Neural progenitor cell (in vitro differentiated cells): ENCODE measurements at regions not wholly inside any gene's neighbourhood (a gene's known extent, or its start where the extent isn't known, plus 50 kb on each side); places are given as distances from the start of the nearest gene placed in this dataset.

ENCODE experiments used
- EZH2 ChIP-seq: fragments of 200-600 bp; sonication (generic); IDR thresholded peaks from 2 replicates; pipeline ENCODE4 v1.6.1; 2017; ENCODE audit warnings: antibody characterized with exemption, mild to moderate bottlenecking, moderate library complexity
- EZH2phosphoT487 ChIP-seq: fragments of 200-600 bp; sonication (generic); IDR thresholded peaks from 2 replicates; pipeline ENCODE4 v1.6.1; 2017; ENCODE audit warnings: antibody characterized with exemption
- TF ChIP-seq, protein P1 (sequence below): fragments of 200-600 bp; sonication (generic); IDR thresholded peaks from 2 replicates; pipeline ENCODE4 v1.5.1; 2017; ENCODE audit warnings: antibody characterized with exemption, mild to moderate bottlenecking

DNA sequence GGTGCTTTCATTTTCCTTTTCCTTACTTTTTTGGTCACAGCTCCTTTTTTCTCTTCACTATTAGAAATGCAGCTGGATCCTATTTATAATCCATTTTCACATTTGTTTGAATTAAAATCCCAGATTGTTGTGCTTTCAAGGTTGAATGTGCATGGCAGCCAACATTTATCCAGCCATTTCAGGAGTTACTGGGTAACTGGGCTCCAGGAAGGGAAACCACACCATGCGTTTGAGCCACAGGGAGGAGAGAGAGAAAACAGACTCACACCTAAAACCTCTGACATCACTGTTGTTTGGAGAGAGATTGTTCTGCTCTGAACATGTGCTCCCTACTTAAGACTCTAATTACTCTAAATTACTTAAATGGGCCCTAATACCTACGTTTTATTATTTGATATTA is 173.4 kb downstream of the BMP2 start:
- no peak for TF ChIP-seq EZH2
- TF ChIP-seq, protein P1, sequence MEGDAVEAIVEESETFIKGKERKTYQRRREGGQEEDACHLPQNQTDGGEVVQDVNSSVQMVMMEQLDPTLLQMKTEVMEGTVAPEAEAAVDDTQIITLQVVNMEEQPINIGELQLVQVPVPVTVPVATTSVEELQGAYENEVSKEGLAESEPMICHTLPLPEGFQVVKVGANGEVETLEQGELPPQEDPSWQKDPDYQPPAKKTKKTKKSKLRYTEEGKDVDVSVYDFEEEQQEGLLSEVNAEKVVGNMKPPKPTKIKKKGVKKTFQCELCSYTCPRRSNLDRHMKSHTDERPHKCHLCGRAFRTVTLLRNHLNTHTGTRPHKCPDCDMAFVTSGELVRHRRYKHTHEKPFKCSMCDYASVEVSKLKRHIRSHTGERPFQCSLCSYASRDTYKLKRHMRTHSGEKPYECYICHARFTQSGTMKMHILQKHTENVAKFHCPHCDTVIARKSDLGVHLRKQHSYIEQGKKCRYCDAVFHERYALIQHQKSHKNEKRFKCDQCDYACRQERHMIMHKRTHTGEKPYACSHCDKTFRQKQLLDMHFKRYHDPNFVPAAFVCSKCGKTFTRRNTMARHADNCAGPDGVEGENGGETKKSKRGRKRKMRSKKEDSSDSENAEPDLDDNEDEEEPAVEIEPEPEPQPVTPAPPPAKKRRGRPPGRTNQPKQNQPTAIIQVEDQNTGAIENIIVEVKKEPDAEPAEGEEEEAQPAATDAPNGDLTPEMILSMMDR, result no peak
- TF ChIP-seq EZH2phosphoT487, result no peak
